GM18520 (cell line): ENCODE measurements at regions not wholly inside any gene's neighbourhood (a gene's known extent, or its start where the extent isn't known, plus 50 kb on each side); places are given as distances from the start of the nearest gene placed in this dataset.

ENCODE experiments used
- ATAC-seq: cut with Tn5 transposase; IDR thresholded peaks from one replicate; pipeline ENCODE4 v1.9.1; 2021; ENCODE audit not compliant: unreplicated experiment

DNA sequence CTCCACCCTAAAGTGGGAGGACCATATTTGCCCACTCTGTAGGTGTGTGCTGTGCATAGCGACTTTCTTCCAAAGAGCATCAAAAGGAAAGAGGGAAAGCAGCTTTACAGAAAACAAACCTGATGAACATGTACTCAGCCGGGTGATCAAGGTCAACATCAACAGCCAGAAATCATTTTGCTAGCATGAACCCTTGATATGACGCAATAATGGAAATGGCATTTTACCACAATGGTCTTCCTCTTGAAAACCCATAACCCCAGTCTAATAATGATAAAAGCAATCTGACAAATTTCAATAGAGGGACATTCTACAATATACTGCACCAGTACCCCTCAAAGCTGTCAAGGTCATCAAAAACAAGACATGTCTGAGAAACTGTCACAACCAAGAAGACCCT, 350.2 kb downstream of the FBXO15 start:
- no peak for ATAC-seq

DNA sequence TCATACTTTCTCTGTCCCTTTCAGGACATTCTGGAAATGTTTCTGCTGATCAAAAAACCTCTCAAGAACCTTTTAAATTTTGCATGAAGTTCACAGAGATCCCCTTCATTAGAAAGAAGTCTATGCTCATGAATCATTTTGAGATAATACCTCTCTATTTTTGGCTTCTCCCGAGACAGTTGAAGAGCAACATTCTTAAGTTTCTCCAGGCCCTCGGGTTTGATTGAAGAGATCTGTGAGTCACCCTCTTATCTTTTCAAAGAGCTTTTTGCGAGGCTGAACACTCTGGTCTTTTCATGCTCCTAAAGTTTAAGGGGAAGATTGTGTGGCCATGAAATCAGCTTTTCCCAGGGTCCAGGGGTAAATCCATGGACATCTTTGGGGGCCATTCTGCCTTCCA, 354.2 kb downstream of the FBXO15 start:
- no peak for ATAC-seq

DNA sequence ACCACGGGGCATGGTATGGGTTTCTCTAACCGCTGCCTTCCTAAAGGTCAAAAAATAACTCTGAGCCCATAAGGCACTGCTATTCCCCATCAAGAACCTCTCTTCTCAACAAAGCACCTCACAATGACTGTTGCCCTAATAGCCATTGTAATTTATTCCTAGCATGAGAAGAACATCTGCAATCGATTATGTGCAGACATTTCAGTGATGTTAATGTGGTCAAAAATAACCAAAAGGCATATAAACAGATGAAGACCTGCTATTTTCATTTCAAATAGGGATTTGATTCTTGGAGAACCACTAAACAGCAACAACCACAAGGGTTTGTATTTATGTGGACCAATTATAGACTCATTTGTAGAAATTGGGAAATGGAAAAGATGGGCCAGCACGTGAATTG, 356.6 kb downstream of the FBXO15 start:
- no peak for ATAC-seq

DNA sequence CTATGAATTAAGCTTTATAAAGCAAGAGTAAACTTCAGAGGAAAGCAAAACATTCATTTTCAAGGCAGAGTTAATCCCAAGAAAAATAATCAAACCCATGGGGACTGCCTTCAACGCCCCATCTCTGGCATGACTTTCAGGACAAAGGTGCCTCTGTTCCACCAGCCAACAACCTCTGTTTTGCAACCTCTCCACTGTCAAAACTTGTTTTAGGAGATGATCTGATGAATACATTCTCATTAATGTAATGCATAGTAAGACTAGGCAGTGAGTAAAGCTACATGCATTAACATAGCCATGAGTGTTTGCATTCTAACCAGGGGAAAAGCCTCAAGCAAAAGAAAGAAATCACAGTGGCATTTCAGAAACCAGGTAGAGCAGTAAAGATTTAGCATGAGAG, 357.0 kb downstream of the FBXO15 start:
- no peak for ATAC-seq

DNA sequence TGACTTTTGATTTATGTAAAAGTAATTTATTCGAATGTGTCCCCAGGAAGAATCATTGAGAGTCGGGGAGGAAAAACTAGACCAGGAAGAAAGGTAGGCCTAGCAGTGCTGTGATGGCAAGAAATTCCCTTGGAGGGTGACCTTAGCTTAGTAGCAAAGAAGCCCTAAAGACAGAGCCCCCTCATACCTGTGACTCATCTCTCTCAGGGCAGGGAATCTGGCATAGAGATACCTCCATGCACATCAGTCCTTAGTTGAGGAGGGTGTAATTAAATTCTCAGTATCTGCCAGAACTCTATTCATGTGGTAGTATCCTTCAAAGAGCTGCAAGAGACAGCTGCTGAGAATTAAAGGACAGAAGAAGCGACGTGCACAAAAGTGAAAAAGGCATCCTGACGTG, 360.3 kb downstream of the FBXO15 start:
- no peak for ATAC-seq

DNA sequence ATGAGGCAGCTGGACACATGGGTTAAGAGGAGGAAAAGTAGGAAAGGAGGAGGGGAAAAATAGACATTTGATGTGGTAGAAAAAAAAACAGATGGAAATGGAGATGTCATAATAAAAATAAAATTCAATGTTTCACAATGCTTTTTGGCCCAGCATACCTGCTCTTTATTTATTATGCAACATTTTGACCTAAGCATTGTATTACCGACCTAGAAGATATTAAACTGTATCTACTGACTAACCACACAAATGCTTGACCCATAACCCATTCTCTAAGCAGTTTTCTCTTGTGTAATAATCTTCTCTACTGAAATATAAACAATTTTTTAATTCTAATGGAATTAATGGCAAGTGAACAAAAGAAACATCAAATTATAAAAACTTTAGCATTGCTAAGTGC, 362.3 kb downstream of the FBXO15 start:
- no peak for ATAC-seq

DNA sequence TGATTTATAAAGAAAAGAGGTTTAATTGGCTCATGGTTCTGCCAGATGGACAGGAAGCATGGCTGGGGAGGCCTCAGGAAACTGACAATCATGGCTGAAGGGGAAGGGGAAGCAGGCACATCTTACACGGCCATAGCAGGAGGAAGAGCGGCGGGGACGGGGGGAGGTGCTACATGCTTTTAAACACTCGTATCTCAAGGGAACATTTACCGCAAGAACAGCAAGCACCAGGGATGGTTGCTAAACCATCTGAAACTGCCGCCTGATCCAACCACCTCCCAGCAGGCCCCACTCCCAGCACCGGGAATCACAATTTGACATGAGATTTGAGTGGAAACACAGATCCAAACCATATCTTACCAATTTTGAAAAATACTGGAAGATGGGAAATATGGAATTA, 362.8 kb downstream of the FBXO15 start:
- ATAC-seq: no peak

DNA sequence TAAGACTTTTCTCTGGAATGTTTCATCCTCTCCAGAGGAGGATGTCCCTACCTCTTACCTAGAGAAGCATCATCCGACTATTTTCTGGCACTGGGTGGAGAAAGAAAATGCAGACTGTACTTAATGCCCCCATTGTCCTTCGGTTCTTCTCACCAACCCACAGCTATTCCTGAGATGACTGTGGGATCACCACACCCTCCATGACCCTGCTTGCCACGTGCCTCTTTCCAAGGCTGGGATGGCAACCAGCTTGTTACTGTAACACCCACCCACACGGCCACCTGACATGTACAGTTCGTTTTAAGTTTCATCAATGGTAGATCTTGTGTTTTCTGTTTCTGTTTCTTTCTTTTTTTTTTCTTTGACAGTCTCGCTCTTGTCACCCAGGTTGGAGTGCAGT, 365.2 kb downstream of the FBXO15 start:
- no peak for ATAC-seq

DNA sequence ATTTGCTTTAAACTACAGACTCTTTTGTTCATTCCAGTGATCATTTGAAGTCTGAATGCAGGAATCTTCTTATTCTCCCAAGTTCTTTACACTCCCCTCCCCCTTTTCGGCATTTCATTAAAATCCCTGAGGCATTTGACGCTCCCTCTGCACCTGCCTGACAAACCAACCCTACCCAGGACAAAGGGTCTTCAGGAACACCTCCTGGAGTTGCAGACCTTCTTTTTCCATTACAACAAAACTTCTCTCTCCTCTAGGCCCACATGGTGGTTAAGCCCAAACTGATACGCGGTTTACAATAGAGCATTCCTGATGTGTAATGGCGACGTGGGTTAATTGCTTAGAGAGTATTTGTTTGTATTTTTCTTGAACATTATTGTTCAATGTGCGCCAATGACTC, 367.4 kb downstream of the FBXO15 start:
- no peak for ATAC-seq

DNA sequence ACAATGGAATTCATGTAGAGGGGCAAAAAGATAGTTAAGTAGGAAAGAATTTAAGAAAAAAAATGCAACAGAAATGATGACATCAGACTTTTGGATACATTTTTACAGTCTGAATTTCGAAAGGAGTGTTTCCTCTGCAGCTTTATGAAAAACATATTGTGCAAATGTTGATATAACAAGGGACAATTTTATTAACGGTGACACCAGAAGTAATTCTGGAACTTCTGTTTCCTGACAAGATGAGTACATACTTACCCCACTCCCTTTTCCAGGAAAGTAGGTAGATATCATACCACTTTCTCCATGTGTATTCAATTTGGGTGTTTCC, 369.6 kb downstream of the FBXO15 start:
- no peak for ATAC-seq

DNA sequence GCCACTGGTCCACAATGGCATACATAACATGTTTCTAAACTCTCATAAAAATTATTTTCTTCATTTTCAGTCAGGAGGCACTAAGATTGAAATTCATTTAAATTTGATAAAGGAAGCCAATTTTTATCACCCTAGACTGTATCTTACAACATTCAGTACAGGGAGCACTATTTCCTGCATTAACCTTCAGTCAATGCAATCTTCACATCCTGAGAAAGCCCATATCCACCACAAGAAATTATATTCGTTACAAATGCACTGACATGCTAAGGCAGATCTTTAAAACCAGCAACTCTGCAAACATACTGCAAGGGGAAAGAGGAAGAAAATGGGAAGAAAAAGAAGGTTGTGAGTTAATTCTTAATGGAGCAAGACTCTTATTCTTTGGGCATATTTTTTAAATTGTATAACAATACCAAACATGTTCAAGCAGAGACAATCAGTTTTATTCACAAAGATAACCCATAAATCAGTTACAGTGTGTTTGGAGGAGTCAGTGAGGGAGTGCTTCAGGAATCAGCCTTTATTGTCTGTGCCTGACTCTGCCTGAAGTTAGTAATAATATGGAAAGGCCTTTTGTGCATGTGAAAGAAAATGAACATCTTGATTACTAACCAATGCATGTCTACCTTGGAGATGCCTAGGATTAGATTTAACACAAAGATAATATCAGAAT, 370.1 kb downstream of the FBXO15 start:
- no peak for ATAC-seq

DNA sequence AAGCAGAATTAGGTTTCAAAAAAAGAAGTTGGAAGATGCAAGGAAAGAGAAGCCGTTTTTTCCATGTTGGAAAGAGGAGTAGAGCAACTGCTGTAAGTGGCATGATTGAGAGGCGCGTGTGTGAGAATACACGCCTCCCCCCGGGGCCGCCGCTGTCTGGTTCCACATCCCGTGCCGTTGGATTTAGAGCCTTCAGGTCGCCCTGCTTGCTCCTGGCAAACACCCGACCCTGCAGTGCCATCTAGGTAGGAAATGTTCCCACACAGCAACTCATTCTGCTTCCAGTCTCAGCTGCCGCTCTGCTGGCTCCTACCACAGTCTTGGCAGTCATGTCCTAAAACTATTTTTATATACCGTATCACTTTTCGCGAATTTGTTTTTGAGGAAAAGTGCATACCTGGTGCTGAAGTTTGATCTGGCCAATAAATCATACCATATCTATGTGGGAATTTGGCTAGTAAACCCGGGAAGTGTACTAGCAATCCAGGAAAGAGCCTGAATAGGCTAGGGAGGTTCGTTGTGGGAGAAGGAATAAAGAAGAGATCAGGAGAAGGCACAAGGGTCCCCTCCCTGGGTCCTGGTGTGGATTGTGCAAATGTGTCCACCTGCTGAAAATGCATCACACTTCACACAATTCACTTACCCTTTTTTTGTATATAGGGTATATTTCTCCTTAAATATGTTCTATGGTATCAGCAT, 372.7 kb downstream of the FBXO15 start:
- no peak for ATAC-seq

DNA sequence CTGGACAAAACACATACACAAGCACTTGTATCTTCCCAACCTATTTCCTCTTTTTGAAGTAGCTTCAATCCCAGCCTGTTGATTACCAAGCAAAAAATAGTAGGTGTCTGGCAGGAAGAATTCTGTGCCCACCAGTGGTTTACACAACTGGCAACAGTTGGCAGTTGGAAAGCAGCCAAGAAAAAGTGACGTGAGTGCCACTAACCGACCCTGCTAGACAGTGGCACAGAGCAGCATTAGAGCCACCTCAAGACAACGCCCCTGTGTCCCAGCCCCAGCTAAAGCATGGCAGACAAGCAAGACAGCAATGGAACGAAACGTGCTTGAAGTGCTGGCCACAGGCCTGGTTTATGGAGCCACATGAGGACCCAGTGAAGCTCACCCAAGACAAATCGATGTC, 379.6 kb downstream of the FBXO15 start:
- ATAC-seq: no peak

DNA sequence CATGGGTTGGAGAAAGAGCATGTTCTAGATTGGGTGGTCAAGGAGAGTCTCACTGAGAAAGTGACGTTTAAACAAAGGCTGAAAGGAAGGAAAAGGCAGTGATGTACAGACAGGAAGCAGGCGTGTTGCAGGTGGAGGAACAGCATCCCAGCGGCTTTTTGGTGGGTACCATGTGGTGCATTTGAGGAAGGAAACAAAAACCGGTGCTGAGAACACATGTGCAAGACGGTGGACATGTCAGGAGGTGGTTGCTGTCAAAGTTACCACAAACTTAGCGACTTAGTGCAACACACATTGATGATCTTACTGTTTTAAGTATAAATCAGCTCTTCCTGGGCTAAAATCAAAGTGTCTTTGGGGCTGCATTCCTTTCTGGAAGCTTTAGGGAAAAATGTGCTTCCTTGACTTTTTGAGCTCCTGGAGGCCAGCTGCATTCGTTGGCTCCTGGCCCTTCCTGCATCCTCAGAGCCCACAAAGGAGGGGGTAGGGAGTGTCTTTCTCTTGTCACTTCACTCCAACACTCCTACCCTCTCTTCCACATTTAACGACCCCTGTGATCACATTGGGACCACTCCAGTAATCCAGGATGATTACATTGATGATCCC, 380.6 kb downstream of the FBXO15 start:
- ATAC-seq: no peak

DNA sequence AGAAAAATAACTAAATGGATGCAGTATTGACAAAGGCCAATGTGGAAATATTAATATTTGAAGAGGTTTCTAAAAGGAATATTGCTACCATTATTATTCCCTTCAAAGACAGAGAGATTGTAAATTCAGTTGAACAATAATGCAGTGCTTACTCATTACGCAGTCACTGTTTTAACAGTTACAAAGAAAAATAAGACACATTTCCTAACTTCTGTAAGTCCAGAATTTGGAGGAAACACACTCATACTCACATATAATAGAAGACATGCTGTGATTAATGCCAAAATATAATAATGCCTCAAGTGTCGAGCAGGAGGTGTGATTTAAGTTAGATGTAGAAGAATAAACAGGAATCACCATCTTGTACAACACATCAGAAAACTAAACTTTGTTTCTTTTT, 389.2 kb downstream of the FBXO15 start:
- no peak for ATAC-seq

DNA sequence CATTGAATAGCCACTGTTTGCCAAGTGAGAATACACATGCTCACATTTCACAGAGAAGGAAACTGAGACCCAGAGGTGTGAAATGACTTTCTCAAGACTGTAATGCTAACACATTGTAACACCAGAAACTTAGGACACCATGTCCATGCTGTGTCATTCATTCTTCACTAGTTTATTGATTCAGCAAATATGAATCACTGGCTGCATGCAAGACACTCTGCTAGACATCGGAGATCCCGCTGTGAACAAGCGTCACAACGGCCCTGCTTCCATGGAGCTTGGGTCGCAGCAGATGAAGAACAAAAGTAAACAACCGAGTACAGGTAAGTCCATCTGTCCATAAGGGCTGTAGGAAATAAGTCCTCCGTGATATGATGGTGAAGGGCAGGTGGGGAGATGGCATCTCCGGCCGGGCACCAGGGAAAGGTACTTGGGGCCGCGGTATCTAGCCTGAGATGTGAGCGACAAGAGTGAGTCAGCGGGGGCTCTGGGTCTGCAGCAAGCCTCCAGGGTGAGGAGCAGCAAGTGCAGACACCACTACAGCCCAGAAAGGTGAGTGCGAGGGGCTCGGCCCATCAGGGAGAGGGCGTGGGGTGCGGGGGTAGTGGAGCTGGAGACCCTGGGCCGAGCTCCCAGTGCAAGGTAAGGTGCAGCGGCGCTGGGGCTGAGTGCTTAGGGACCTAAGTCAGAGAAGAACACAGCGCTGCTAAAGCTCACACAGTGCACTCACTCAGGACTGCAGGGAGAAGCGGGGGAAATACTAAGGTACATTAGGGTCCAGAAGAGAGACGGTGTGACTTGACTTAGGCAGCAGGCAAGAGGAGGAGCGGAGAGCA, 391.2 kb downstream of the FBXO15 start:
- no peak for ATAC-seq

DNA sequence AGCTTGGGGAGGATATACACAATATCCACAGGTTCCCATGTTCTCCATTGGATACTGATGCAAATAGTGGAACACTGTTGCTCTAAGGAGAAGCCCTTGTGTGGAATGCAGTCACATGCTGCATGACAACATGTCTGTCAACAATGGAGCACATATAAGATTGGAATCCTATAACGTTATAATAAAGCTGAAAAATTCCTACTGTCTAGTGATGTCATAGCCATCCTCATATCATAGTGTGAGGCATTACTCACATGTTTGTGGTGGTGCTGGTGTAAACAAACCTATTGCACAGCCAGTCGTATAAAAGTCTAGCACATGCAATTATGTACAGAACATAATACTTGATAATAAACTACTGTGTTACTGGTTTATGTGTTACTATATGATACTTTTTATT, 394.7 kb downstream of the FBXO15 start:
- no peak for ATAC-seq

DNA sequence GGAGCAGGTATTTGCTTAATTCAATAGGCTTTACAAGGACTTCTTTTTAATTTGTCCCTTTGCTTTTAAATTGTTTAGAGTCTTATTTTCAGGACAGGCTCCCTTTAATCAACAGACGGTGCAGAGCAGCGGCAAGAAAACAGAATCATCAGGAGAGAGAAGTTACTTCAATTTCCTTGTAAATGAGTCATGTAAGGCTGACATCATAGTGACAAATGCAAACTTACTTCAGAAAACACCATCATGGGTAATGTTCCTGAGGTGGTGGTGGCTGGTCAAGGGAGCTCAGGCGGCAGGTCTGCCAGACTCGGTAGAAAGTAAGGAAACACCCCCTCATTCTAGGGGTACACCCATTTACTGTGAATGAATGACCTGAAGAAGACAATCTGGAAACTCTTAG, 395.1 kb downstream of the FBXO15 start:
- ATAC-seq: no peak

DNA sequence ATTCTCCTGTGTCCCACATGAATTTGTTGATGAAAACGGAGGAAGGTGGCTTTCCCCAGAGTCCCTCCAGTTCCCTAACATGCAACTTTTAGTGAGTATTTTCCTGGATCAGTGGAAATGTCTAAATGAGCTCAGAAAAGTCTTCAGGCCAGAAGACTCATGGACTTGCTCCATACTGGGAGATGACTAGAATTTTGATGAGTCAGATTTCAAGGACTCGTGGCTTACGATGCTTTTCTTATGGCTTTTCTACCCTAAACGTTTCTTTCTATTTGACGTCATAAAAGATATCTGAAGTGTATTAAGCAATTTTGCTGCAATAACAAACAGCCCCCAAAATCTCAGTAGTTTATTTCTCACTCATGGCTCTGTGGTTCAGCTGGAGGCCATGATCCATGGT, 397.6 kb downstream of the FBXO15 start:
- ATAC-seq: no peak

DNA sequence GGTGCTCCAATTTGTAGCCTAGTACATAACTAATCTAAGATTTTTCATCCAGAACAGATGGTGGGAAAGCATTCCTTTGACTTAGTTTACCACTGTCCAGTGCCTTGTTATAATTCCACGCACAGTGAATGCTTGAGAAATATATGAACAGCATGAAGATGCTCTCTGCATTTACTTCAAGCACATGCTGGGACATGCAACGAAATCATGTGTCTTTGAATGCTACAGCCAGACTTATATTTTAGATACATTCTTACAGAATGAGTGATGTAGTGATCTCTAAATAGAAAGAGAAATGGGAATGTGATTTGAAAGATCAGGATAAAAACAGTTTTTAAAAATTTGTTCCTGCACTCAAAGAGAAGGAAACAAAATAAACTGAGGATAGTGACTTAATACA, 398.3 kb downstream of the FBXO15 start:
- ATAC-seq: no peak

DNA sequence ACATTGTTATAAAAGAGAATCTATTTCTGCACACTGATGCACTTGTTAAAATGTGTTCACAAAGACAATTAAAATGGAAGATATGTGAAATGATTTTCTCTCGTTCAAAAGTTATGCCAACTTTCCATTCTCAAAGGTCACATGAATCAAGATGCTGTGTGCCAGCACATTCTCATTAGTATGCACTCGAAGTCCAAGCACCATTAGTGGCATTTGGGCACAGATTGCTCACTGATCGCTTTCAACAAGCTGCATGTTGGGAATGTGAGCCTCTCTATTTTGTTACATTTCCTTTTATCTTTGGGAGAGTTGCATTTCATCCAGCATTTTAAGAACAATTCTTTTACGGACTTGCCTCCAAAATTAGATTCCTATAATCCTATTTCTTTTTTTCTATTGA, 398.9 kb downstream of the FBXO15 start:
- ATAC-seq: no peak

DNA sequence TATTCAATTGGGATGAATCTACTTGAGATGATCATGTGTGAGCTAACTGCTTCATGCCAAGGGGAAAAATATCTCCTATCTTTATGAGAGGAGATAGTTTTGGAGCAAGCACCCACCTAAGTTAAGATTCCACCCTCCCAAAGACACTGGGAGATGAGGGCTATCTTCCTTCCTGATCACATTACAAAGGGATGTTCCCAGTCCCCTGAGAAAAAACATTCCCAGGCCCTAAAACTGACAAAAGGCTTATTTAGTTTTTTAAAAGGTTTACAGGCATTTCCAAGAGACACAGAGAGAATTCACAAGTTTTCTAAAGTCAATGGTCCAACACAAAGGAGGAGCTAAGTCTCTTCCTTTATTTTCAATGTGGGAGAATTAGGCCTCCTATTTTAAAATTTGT, 401.5 kb downstream of the FBXO15 start:
- ATAC-seq: no peak
